Thoracic aorta (tissue), 2 donors: ENCODE measurements at regions not wholly inside any gene's neighbourhood (a gene's known extent, or its start where the extent isn't known, plus 50 kb on each side); places are given as distances from the start of the nearest gene placed in this dataset.

Experiments used
- ATAC-seq: fragments of 150-250 bp; one replicate; pipeline ENCODE4 v1.8.0; 2017; ENCODE audit warnings: low read depth; ENCODE audit not compliant: insufficient number of reproducible peaks, low FRiP score
- DNase-seq: peaks from one replicate; pipeline ENCODE4 v3.0.0-alpha.2; 2020; ENCODE audit warnings: low spot score
- H3K27ac ChIP-seq, 2 donors: fragments of 200-600 bp; sonication (generic); 1 replicate in 1 of 2; 2 replicates in 1 of 2; pipeline ENCODE4 v1.5.1; 2016; ENCODE audit warnings: mild to moderate bottlenecking in 2 of 2, moderate library complexity in 2 of 2
- H3K27me3 ChIP-seq: fragments of 200-600 bp; sonication (generic); replicated peaks from 2 replicates; pipeline ENCODE4 v1.6.0; 2016; ENCODE audit warnings: mild to moderate bottlenecking; ENCODE audit not compliant: insufficient read depth
- H3K36me3 ChIP-seq: fragments of 200-600 bp; sonication (generic); one replicate; pipeline ENCODE4 v1.5.1; 2016
- H3K4me1 ChIP-seq, 2 donors: fragments of 200-600 bp; sonication (generic); 1 replicate in 1 of 2; 2 replicates in 1 of 2; pipeline versions ENCODE4 v1.5.1 to v1.6.0; 2016; ENCODE audit warnings: low read depth in 2 of 2, mild to moderate bottlenecking in 1 of 2; ENCODE audit not compliant: control insufficient read depth in 1 of 2
- H3K4me3 ChIP-seq: fragments of 200-600 bp; sonication (generic); 2 replicates; pipeline ENCODE4 v1.5.1; 2016; ENCODE audit warnings: mild to moderate bottlenecking
- H3K9me3 ChIP-seq: fragments of 200-600 bp; sonication (generic); 2 replicates; pipeline ENCODE4 v1.5.1; 2016
- CTCF ChIP-seq: fragments of 200-600 bp; sonication (generic); IDR thresholded peaks from one replicate; pipeline ENCODE4 v1.5.1; 2019; ENCODE audit warnings: antibody characterized with exemption

- Histone ChIP-seq H3K36me3 (no peaks in the 10 kb centered on the region), H3K27me3 (no peaks in the 10 kb centered on the region), H3K9me3 (no peaks in the 10 kb centered on the region), H3K4me3 (no peak overlapping the region), H3K27ac (no peak overlapping the region), H3K4me1 (no peaks in the 10 kb centered on the region)
- no peak for TF ChIP-seq CTCF
- DNase-seq (no peak), ATAC-seq (no peak)
These were observed 148.3 kb upstream of the GHR start for GRCh38 chr5:42274913-42275312.

GRCh38 chr5:42277293-42277692 lies 145.9 kb upstream of the GHR start:
- Histone ChIP-seq H3K4me3 (no peak overlapping the region), H3K36me3 (no peaks in the 10 kb centered on the region), H3K27ac (no peak overlapping the region), H3K9me3 (no peaks in the 10 kb centered on the region), H3K4me1 (no peaks in the 10 kb centered on the region), H3K27me3 (no peaks in the 10 kb centered on the region)
- DNase-seq (no peak), ATAC-seq (no peak)
- no peak for TF ChIP-seq CTCF

- Histone ChIP-seq H3K4me3 (no peak overlapping the region), H3K27me3 (no peaks in the 10 kb centered on the region), H3K36me3 (no peaks in the 10 kb centered on the region), H3K9me3 (no peaks in the 10 kb centered on the region), H3K4me1 (no peaks in the 10 kb centered on the region), H3K27ac (no peak overlapping the region)
- DNase-seq = no peak
- TF ChIP-seq CTCF = no peak
- ATAC-seq = no peak
These were observed 138.7 kb upstream of the GHR start for GRCh38 chr5:42284584-42284983.

GRCh38 chr5:42285230-42285629 lies 138.0 kb upstream of the GHR start:
- ATAC-seq (no peak), DNase-seq (no peak)
- H3K27ac ChIP-seq = no peak overlapping the region
- no peaks in the 10 kb centered on the region for H3K36me3 ChIP-seq
- no peak for TF ChIP-seq CTCF
- H3K27me3 ChIP-seq = no peaks in the 10 kb centered on the region
- H3K4me1 ChIP-seq = no peaks in the 10 kb centered on the region
- H3K9me3 ChIP-seq = no peaks in the 10 kb centered on the region
- H3K4me3 ChIP-seq = no peak overlapping the region

DNA sequence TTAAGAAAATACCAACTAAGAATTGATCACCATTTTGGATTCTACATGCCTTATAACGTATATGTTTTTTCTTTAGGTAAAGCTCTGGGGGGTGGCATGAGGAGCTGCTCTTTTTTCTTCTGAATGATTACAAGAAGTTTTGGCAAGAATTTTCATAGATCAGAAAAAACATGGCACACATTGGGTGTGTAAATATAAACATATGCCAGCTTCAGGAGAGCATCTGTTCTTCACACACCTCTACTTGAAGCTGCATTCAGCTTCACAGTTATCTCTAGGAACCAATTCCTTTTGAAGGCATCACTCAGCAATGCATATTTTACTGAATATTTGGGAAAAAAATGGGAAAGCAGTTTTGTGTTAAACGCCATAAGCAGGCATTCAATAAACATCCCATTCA lies 122.7 kb upstream of the GHR start:
- no peaks in the 10 kb centered on the region for H3K9me3 ChIP-seq
- no peak overlapping the region for H3K27ac ChIP-seq
- H3K4me1 ChIP-seq = no peaks in the 10 kb centered on the region
- no peak for TF ChIP-seq CTCF
- no peaks in the 10 kb centered on the region for H3K27me3 ChIP-seq
- ATAC-seq = no peak
- no peak overlapping the region for H3K4me3 ChIP-seq
- no peaks in the 10 kb centered on the region for H3K36me3 ChIP-seq
- DNase-seq = no peak
